ENCODE measurements at regions not wholly inside any gene's neighbourhood (a gene's known extent, or its start where the extent isn't known, plus 50 kb on each side); places are given as distances from the start of the nearest gene placed in this dataset.
A peak's percentile ranks its signal among the peaks of the same experiment; 100 is the strongest.
"Not testable (repeated sequence)": the region's sequence is repeated elsewhere in the genome, so short reads cannot be mapped to it uniquely, and the experiment has no call there.

GRCh38 chr2:111660811-111661210 is 223.2 kb downstream of the ANAPC1 start:
- DNase-seq = no peak

DNA sequence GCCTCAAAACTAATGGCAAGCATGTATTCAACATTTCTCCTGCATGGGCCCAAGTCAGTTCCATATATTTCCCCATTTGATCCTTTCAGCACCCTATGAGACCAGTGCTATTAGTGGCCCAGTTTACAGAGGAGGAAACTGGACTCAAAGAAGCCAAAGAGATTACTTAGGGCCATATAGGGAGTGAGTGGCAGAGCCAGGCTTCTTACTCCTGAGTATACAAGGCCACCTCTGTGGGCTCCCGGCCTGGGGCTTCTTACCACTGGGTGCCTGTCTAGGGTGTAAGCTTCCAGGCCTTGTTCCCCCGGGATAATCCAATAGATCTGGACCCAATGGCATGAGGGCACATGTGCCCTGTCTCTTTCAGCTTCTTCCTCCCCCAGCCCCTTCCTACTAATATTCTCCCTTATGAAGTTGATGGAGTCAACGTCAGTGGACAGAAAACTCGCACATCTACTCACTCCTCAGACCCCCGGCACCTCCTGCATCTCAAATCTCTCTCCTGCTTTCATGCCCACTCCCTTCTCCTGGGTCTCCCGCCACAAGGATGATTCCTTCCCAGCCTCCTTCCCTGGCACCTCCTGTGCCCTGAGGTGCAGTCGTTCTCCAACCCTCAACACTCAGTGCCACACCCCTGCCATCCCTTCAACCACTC is 222.6 kb downstream of the ANAPC1 start:
- DNase-seq = no peak

DNA sequence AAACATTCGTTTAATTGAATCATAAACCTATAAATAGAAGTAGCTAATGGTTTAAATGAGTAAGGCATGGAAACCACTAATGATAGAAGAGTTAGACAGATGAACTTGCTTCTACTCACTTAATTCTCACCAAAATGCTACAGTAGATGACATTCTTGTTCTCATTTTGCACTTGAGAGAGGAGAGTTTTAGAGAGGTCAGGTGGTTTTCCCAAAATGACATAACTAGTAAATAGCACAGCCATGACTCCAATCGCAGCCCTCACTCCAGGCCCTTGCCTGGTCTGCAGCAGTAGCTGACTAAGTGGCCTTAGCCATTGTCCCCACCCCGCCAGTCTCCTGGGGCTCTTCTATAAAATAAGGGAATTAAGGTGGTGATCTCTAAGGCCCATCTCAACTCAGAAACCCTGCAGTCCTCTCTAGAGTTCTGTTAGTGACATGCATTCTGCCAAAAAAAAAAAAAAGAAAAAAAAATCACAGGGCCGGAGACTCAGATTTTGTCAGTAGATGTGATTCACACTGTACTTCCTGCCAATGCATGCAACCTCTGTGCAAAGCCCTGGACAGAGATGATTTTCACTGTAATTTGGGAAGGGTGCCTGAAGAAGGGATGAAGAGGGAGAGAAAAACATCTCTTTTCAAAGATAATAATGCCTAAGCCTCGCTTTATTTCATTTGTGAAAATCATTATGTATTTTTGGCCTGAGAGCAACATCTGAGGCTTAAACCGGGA is 221.8 kb downstream of the ANAPC1 start:
- DNase-seq = no peak

GRCh38 chr2:111662771-111663470 is 221.1 kb downstream of the ANAPC1 start:
- no peak for DNase-seq

GRCh38 chr2:111663471-111664274 is 220.3 kb downstream of the ANAPC1 start:
- no peak for DNase-seq

DNA sequence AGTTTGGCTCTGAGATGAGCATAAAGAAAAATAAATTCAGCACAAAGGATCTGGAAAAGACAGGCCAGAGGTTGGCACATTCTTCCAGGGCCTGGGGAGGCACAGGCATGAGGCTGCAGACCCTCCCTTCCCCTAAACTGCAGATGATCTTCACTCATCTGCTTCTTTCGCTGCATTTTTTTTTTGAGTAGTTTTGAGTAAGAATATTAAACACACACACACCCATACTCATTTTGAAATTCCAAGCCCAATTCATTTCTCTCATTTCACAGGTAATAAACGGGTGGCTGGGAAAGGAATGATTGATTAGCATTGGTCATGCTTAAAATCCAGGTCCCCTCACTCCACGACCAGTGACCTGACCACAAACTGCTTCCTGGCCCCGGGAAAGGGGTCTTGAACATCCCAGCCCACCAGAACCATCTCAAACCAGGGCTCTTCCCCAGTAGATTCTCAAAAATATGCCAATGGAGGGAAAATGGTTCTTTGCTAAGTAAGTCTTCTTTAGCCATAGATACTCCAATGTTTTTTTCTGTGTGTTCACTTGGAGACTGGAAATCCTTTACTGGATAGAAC is 219.6 kb downstream of the ANAPC1 start:
- no peak for DNase-seq

- DNase-seq = no peak
These were observed 219.0 kb downstream of the ANAPC1 start for GRCh38 chr2:111665011-111665410.

DNA sequence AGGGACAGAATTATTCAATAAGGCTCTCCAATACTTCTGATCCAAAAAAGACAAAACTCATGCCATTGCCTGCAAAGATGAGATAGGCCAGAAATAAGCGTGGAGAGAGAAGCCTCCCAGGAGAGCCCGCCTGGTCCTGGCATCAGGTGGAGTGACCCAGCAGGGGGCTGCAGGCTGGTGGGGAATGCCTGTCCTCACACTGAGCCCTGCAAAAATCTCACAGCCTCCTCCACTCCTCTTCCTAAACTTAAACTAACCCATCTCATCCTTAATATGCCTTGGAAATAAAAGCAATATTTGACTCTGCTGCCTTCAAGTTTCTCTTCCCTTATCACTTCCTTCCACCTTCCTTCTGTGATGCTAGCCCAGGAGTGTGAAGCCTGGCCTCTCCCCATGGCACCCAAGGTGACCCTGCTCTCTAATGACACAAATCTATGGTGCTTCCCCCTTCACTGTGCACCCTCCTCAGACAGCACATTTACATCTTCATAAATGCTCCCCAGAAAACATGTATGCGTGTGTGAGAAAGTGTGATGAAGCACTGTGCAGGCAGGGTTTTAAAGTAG is 218.4 kb downstream of the ANAPC1 start:
- no peak for DNase-seq

DNA sequence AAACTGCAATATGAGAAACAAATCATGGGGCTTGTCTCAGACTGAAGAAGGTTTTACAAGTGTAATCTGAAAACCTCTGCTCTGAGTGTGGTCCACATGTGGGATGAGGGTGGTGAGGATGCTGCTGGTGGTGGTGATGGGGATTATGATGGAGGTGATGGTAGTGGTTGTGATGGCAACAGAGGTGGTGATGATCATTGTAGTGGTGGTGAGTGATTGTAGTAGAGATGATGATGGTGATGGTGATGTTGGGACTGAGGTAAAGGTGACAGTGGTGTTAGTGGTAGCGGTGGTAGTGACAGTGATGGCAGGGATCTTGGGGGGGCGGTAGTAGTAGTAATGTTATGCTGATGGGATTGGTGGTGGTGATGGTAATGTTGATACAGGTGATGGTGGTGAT is 217.8 kb downstream of the ANAPC1 start:
- no peak for DNase-seq

DNA sequence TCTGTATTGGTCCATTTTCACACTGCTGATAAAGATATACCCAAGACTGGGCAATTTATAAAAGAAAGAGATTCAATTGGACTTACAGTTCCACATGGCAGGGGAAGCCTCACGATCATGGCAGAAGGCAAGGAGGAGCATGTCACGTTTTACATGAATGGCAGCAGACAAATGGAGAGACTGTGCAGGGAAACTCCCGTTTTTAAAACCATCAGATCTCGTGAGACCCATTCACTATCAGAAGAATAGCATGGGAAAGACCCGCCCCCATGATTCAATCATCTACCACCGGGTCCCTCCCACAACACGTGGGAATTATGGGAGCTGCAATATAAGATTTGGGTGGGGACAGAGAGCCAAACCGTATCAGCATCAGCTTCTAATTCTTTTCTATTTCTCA is 217.0 kb downstream of the ANAPC1 start:
- no peak for DNase-seq

- no peak for DNase-seq
These were observed 216.3 kb downstream of the ANAPC1 start for GRCh38 chr2:111667542-111668273.

- DNase-seq = no peak
These were observed 215.7 kb downstream of the ANAPC1 start for GRCh38 chr2:111668274-111668616.

- DNase-seq = no peak
These were observed 215.3 kb downstream of the ANAPC1 start for GRCh38 chr2:111668741-111669140.

DNA sequence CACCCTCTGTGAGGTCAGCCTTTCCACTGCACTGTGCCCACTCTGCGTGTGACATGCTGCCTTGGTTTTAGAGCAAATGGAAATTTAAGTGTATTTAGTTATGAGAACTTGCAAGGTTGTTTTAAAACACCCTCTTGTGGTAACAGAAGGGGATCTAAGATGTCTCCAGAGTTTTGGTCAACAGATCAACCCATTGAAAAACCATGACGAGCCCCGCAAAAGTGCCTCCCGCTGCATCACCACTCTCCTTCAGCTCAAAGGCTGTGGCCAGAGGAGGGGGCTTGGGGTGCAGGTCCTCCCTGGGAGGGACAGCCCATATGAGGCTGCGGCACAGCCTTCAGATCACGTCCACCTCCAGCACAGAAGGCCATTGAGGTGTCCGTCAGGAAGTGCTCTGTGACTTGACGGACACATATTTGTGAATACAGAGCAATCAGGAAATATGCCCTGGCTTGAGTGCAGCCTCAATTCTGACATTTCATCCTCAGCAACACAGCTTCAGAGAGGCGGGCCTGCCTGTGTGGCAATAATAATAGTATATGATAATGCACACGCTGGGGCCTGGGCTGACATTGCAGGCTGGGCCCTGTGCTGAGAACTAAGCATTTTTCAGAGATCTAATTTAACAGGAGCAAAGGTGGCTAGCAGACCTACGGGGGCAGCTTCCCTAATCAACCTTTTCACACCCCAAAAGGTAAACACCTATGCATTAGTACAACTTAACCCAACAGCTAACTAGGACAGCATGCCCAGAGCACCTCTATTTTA is 213.9 kb downstream of the ANAPC1 start:
- DNase-seq = no peak

DNA sequence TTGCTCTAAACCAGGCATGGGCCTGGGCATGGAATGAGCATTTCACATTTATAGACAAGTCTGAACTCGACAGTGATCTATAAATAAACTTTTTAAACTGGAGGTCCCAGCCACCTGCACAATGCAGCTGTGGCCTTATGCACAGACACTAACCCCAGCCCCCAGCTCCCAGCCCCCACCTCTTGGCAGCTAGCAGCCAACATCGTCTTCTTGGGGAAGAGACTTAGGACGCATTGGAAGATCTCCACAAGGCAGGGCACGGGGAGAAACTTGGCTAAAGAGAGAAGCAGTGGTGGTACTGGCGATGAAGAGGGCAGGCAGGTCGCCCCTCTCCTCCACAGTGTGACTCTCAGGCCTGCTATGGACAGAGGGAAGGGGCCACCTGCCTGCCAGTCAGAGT is 213.2 kb downstream of the ANAPC1 start:
- DNase-seq = no peak

DNA sequence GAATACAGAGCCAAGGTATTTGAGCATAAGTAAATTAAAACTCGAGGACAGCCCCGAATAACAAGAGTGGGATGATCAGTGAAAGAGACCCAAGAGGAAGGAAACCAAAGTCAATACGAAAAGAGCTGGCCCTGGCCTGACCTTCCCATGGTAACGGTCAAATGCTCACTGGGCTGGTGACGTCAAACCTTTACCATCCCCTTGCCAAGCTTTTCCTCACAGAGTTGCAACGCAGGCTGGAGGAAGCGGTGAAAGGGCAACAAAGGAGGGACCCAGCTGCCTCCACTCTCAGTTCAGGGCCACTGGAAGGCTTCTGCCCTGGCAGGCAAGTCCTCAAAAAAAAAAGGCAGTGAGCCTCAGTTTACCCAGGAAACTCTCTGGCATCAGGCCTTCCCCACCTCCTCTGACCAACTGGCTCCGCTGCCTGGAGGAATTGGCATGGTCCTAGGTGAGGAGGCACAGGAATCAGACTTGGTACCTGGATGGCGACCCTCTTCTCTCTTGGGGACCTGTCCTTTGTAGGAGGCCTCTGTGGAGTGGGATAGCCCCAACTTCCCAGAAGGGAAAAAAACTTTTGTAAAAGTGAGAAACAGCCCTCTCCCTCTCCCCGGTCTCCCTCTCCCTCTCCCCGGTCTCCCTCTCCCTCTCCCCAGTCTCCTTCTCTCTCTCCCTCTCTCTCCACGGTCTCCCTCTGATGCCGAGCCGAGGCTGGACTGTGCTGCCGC is 212.4 kb downstream of the ANAPC1 start:
- DNase-seq = peak; percentile 5

DNA sequence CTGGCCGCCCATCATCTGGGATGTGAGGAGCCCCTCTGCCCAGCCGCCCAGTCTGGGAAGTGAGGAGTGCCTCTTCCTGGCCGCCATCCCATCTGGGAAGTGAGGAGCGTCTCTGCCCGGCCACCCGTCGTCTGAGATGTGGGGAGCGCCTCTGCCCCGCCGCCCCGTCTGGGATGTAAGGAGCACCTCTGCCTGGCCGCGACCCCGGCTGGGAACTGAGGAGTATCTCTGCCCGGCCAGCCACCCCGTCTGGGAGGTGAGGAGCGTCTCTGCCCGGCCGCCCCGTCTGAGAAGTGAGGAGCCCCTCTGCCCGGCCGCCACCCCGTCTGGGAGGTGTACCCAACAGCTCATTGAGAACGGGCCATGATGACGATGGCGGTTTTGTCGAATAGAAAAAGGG is 211.4 kb downstream of the ANAPC1 start:
- not testable (repeated sequence) for DNase-seq

DNA sequence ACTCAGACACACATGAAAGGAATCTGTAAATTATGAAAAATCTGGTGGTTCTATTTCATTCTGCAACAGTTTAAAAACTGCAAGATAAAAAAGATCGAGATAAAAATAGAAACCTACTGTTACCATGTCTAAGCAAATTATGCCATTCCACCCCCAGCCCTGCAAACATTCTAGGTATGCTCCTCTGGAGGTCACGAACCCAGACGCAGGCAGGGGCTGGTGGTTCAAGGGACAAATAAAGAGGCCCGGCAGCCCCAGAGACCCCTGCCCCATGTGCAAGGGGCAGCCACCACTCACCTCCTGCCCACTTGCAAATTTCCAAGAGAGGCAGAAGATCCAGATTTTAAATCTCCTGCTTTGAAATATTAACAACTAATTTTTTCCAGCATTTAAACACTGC is 210.5 kb downstream of the ANAPC1 start:
- DNase-seq = no peak

DNA sequence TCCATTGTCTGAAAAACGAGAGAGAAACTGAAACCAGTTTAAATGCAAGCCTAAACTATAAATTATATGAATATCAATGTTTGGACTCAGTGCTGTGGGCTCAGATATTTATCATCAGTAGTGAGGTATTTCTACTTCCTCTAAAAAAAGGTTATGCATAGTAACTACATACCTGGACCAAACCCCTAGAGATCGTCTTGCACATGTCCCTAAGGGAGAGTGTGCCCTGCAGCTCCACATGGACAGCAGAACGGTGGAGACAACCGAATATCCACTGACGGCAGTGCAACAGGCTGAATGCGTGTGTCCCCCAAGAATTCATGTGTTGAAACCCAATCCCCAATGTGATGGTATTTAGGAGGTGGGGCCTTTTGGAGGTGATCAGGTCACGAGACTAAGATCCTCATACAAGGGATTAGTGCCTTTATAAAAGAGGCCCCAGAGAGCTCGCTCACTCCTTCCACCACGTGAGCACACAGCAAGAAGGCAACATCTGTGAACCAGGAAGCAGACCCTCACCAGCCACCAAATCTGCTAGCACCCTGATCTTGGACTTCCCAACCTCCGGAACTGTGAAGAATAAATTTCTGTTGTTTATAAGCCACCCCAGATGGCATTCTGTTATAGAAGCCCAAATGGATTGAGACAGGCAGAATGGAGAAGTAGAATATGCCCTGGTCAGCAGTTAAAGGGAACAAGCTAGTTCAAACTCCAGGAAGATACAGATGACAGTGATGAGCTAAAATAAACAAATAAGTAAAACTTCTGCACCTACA is 208.4 kb downstream of the ANAPC1 start:
- no peak for DNase-seq

Measured in KG1 (cell line).